IPS DF 4.7 (cell line): ENCODE measurements at regions not wholly inside any gene's neighbourhood (a gene's known extent, or its start where the extent isn't known, plus 50 kb on each side); places are given as distances from the start of the nearest gene placed in this dataset.
"Not testable (repeated sequence)": the region's sequence is repeated elsewhere in the genome, so short reads cannot be mapped to it uniquely, and the experiment has no call there.

Experiments used
- DNase-seq: peaks from one replicate; pipeline ENCODE4 v3.0.0-alpha.2; 2013; ENCODE audit warnings: low spot score; ENCODE audit errors: extremely low read depth

GRCh38 chr3:28139967-28140634 lies 101.3 kb upstream of the CMC1 start:
- no peak for DNase-seq

GRCh38 chr3:28140664-28141063 lies 100.8 kb upstream of the CMC1 start:
- DNase-seq: no peak

GRCh38 chr3:28149960-28150359 lies 91.5 kb upstream of the CMC1 start:
- DNase-seq: no peak

- no peak for DNase-seq
Measured at GRCh38 chr3:28150465-28151206, 90.8 kb upstream of the CMC1 start.

GRCh38 chr3:28151207-28151550 lies 90.2 kb upstream of the CMC1 start:
- DNase-seq: no peak

GRCh38 chr3:28151608-28152228 lies 89.7 kb upstream of the CMC1 start:
- DNase-seq: no peak

GRCh38 chr3:28155631-28156030 lies 85.8 kb upstream of the CMC1 start:
- DNase-seq: no peak

- not testable (repeated sequence) for DNase-seq
Measured at GRCh38 chr3:28156599-28156998, 84.8 kb upstream of the CMC1 start.

- no peak for DNase-seq
Measured at GRCh38 chr3:28171962-28172361, 69.5 kb upstream of the CMC1 start.

- no peak for DNase-seq
Measured at GRCh38 chr3:28172748-28173147, 68.7 kb upstream of the CMC1 start.

GRCh38 chr3:28173836-28174235 lies 67.6 kb upstream of the CMC1 start:
- no peak for DNase-seq

- no peak for DNase-seq
Measured at GRCh38 chr3:28186748-28187147, 54.7 kb upstream of the CMC1 start.

GRCh38 chr3:28188686-28189085 lies 52.7 kb upstream of the CMC1 start:
- DNase-seq: no peak

- DNase-seq: no peak
Measured at GRCh38 chr3:28191363-28191762, 50.1 kb upstream of the CMC1 start.
